Liver (tissue), 8 donors: ENCODE measurements at regions not wholly inside any gene's neighbourhood (a gene's known extent, or its start where the extent isn't known, plus 50 kb on each side); places are given as distances from the start of the nearest gene placed in this dataset.

Source experiments
- DNase-seq: peaks from one replicate; pipeline ENCODE4 v3.0.0-alpha.2; 2017; ENCODE audit warnings: low spot score
- H3K27ac ChIP-seq, 2 donors: one replicate each; pipeline ENCODE4 v1.7.0; 2013; ENCODE audit warnings: inconsistent platforms in 2 of 2, low read length in 2 of 2, control low read depth in 1 of 2, low read depth in 1 of 2, mild to moderate bottlenecking in 1 of 2
- H3K27me3 ChIP-seq, 4 donors: one replicate each; pipeline versions ENCODE4 v1.6.1 to v1.7.0; 2013; ENCODE audit warnings: low read length in 3 of 4, inconsistent platforms in 1 of 4, mild to moderate bottlenecking in 1 of 4, moderate library complexity in 1 of 4; ENCODE audit not compliant: control insufficient read depth in 4 of 4, insufficient read depth in 4 of 4
- H3K36me3 ChIP-seq, 4 donors: one replicate each; pipeline versions ENCODE4 v1.6.1 to v1.7.0; 2013; ENCODE audit warnings: low read length in 3 of 4, mild to moderate bottlenecking in 3 of 4, low read depth in 1 of 4, moderate library complexity in 1 of 4; ENCODE audit not compliant: control insufficient read depth in 4 of 4, insufficient read depth in 3 of 4
- H3K4me1 ChIP-seq, 4 donors: one replicate each; pipeline versions ENCODE4 v1.6.1 to v1.7.0; 2013; ENCODE audit warnings: low read length in 3 of 4, mild to moderate bottlenecking in 3 of 4, moderate library complexity in 1 of 4; ENCODE audit not compliant: control insufficient read depth in 4 of 4, insufficient read depth in 4 of 4
- H3K4me3 ChIP-seq, 3 donors: one replicate each; pipeline versions ENCODE4 v1.6.1 to v1.7.0; 2013; ENCODE audit warnings: low read length in 3 of 3, control low read depth in 1 of 3, low read depth in 1 of 3, mild to moderate bottlenecking in 1 of 3
- H3K9ac ChIP-seq, 2 donors: one replicate each; pipeline ENCODE4 v1.7.0; 2013; ENCODE audit warnings: low read length in 2 of 2, mild to moderate bottlenecking in 2 of 2, moderate library complexity in 2 of 2, control low read depth in 1 of 2, low read depth in 1 of 2
- H3K9me3 ChIP-seq, 4 donors: one replicate each; pipeline versions ENCODE4 v1.6.1 to v1.7.0; 2013; ENCODE audit warnings: low read length in 3 of 4; ENCODE audit not compliant: control insufficient read depth in 4 of 4
- ATF3 ChIP-seq: IDR thresholded peaks from 2 replicates; pipeline ENCODE4 v1.6.1; 2016; ENCODE audit warnings: antibody characterized with exemption
- CTCF ChIP-seq: fragments of 150-350 bp; IDR thresholded peaks from 2 replicates; pipeline ENCODE4 v1.5.1; 2017; ENCODE audit warnings: improper control_type of control experiment, low read depth, low read length; ENCODE audit not compliant: missing input control
- EGR1 ChIP-seq, 2 donors: IDR thresholded peaks; 2 replicates each; pipeline ENCODE4 v1.6.1; 2016 to 2018; ENCODE audit warnings: antibody characterized with exemption in 2 of 2, low read depth in 2 of 2
- GABPA ChIP-seq, 2 donors: IDR thresholded peaks in 1 of 2; conservative IDR thresholded peaks in 1 of 2; 2 replicates each; pipeline ENCODE4 v1.6.1; 2016; ENCODE audit warnings: antibody characterized with exemption in 2 of 2, mild to moderate bottlenecking in 1 of 2, moderate library complexity in 1 of 2
- HNF4A ChIP-seq, 2 donors: conservative IDR thresholded peaks; 2 replicates each; pipeline ENCODE4 v1.6.1; 2016; ENCODE audit warnings: antibody characterized with exemption in 2 of 2, mild to moderate bottlenecking in 2 of 2
- HNF4G ChIP-seq: IDR thresholded peaks from 2 replicates; pipeline ENCODE4 v1.6.1; 2016; ENCODE audit warnings: antibody characterized with exemption
- JUND ChIP-seq, 2 donors: IDR thresholded peaks; 2 replicates each; pipeline ENCODE4 v1.6.1; 2016; ENCODE audit warnings: antibody characterized with exemption in 2 of 2
- MAX ChIP-seq: IDR thresholded peaks from 2 replicates; pipeline ENCODE4 v1.6.1; 2016; ENCODE audit warnings: antibody characterized with exemption
- NR2F2 ChIP-seq: IDR thresholded peaks from 2 replicates; pipeline ENCODE4 v1.6.1; 2016; ENCODE audit warnings: antibody characterized with exemption
- RAD21 ChIP-seq, 2 donors: IDR thresholded peaks; 2 replicates each; pipeline ENCODE4 v1.6.1; 2016; ENCODE audit warnings: antibody characterized with exemption in 2 of 2, mild to moderate bottlenecking in 2 of 2
- REST ChIP-seq: IDR thresholded peaks from 2 replicates; pipeline ENCODE4 v1.6.1; 2016; ENCODE audit warnings: antibody characterized with exemption, mild to moderate bottlenecking
- RXRA ChIP-seq, 2 donors: IDR thresholded peaks; 2 replicates each; pipeline ENCODE4 v1.6.1; 2017 to 2018; ENCODE audit warnings: antibody characterized with exemption in 2 of 2, mild to moderate bottlenecking in 1 of 2
- SP1 ChIP-seq: IDR thresholded peaks from 2 replicates; pipeline ENCODE4 v1.6.1; 2018; ENCODE audit warnings: antibody characterized with exemption, mild to moderate bottlenecking
- TAF1 ChIP-seq: conservative IDR thresholded peaks from 2 replicates; pipeline ENCODE4 v1.6.1; 2016; ENCODE audit warnings: antibody characterized with exemption, mild to moderate bottlenecking
- YY1 ChIP-seq: IDR thresholded peaks from 2 replicates; pipeline ENCODE4 v1.6.1; 2016; ENCODE audit warnings: antibody characterized with exemption, mild to moderate bottlenecking
- WGBS: extraction: QIAGEN DNeasy Blood & Tissue Kit; methylation state at CpG from one replicate; pipeline ENCODE4 v1.1.7; 2013; 5-methylcytosine and 5-hydroxymethylcytosine counted together
- donor health status: healthy.
- donor health status: healthy.
- donor health status: healthy.
- donor health status: healthy.
- donor health status: healthy.

- Histone ChIP-seq H3K4me3 (no peak overlapping the region), H3K36me3 (no peaks in the 10 kb centered on the region), H3K4me1 (peaks cover 0 to 3% (median 0%) of the 10 kb centered on the region in 4 donors), H3K9ac (no peak overlapping the region), H3K27ac (no peak overlapping the region), H3K27me3 (no peaks in the 10 kb centered on the region), H3K9me3 (no peaks in the 10 kb centered on the region)
- 54% methylated on average over 1 of the region's 1 CpG for WGBS
- no peak for DNase-seq
- TF ChIP-seq HNF4G (no peak), SP1 (no peak)
Measured at GRCh38 chr4:114264877-114265291, 285.4 kb upstream of the ARSJ start.

- 77% methylated on average over 3 of the region's 3 CpGs for WGBS
- DNase-seq, result no peak
- Histone ChIP-seq H3K9ac (no peak overlapping the region), H3K36me3 (no peaks in the 10 kb centered on the region), H3K27ac (no peak overlapping the region), H3K4me1 (peaks cover 0 to 3% (median 0%) of the 10 kb centered on the region in 4 donors), H3K4me3 (no peak overlapping the region), H3K27me3 (no peaks in the 10 kb centered on the region), H3K9me3 (no peaks in the 10 kb centered on the region)
- no peak for TF ChIP-seq NR2F2
- TF ChIP-seq GABPA (IDR thresholded peaks at IDR 0.05 in 1 of 2, conservative IDR thresholded peaks at IDR 0.05 in 1 of 2), result no peak
- no peak for TF ChIP-seq HNF4G
- no peak for TF ChIP-seq SP1
- TF ChIP-seq CTCF, result no peak
- TF ChIP-seq YY1, result no peak
- TF ChIP-seq REST, result no peak
- no peak for TF ChIP-seq MAX
- TF ChIP-seq RXRA (IDR thresholded peaks at IDR 0.05), result no peak
- TF ChIP-seq HNF4A (conservative IDR thresholded peaks at IDR 0.05), result no peak
- TF ChIP-seq ATF3, result no peak
- no peak for TF ChIP-seq EGR1 (IDR thresholded peaks at IDR 0.05; ENCODE audit: low read depth in 2 of 2)
- TF ChIP-seq RAD21 (IDR thresholded peaks at IDR 0.05), result no peak
- no peak for TF ChIP-seq TAF1
- no peak for TF ChIP-seq JUND (IDR thresholded peaks at IDR 0.05)
Measured at GRCh38 chr4:114265342-114265741, 285.9 kb upstream of the ARSJ start.
